IMR-90 (cell line): ENCODE measurements at regions not wholly inside any gene's neighbourhood (a gene's known extent, or its start where the extent isn't known, plus 50 kb on each side); places are given as distances from the start of the nearest gene placed in this dataset.

ENCODE experiments used
- ATAC-seq: fragments of 200-7000 bp; cut with Tn5 transposase; 2 replicates; pipeline ENCODE4 v1.9.1; 2020; ENCODE audit warnings: low read depth, mild to moderate bottlenecking, moderate library complexity
- BruUV-seq: library from RNA; stranded (reverse); fragments of 400-500 nt; replicated peaks from 2 replicates; lab custom pipeline; 2021; lab: Mats Ljungman, UMichigan
- CTCF ChIA-PET: fragments of 300-600 bp; formaldehyde crosslinking; extraction: SDS; loops from one replicate; lab custom pipeline; 2021; ENCODE audit warnings: antibody characterized with exemption; lab: Yijun Ruan, JAX
- POLR2A ChIA-PET: fragments of 300-600 bp; sonication (Branson Sonifier 250); formaldehyde crosslinking; loops from one replicate; lab custom pipeline; 2022; ENCODE audit warnings: antibody characterized with exemption; ENCODE audit not compliant: unreplicated experiment; lab: Charles Lee
- DNase-seq: peaks from one replicate; pipeline ENCODE4 v3.0.0; 2013
- H2AFZ ChIP-seq: replicated peaks from 2 replicates; pipeline ENCODE3; 2013; ENCODE audit warnings: low read length, mild to moderate bottlenecking; ENCODE audit not compliant: poor library complexity
- H2AK5ac ChIP-seq: 2 replicates; pipeline ENCODE4 v1.6.1; 2013; ENCODE audit warnings: low read depth, low read length, inconsistent platforms
- H2AK9ac ChIP-seq: replicated peaks from 2 replicates; pipeline ENCODE3; 2013; ENCODE audit warnings: mild to moderate bottlenecking, low read depth, low read length, moderate library complexity; ENCODE audit not compliant: poor library complexity
- H2BK120ac ChIP-seq: 2 replicates; pipeline ENCODE4 v1.6.1; 2013; ENCODE audit warnings: low read depth, low read length, inconsistent platforms
- H2BK15ac ChIP-seq: 3 replicates; pipeline ENCODE4 v1.6.1; 2013; ENCODE audit warnings: low read depth, low read length, inconsistent platforms
- H2BK20ac ChIP-seq: 2 replicates; pipeline ENCODE4 v1.6.1; 2013; ENCODE audit warnings: low read depth, mild to moderate bottlenecking, inconsistent platforms, low read length, moderate library complexity
- H2BK5ac ChIP-seq: 2 replicates; pipeline ENCODE4 v1.6.1; 2013; ENCODE audit warnings: mild to moderate bottlenecking, low read depth, low read length, inconsistent platforms; ENCODE audit not compliant: poor library complexity, severe bottlenecking
- H3K14ac ChIP-seq: replicated peaks from 2 replicates; pipeline ENCODE4 v1.6.1; 2013; ENCODE audit warnings: low read depth, low read length, inconsistent platforms
- H3K18ac ChIP-seq: 2 replicates; pipeline ENCODE4 v1.6.1; 2013; ENCODE audit warnings: low read depth, low read length, control low read depth
- H3K23ac ChIP-seq: 2 replicates; pipeline ENCODE4 v1.6.1; 2013; ENCODE audit warnings: low read depth, low read length, inconsistent platforms
- H3K27ac ChIP-seq: 2 replicates; pipeline ENCODE4 v1.5.1; 2013; ENCODE audit warnings: mild to moderate bottlenecking, control low read depth, low read length; ENCODE audit not compliant: insufficient read depth
- H3K27me3 ChIP-seq: 2 replicates; pipeline ENCODE4 v1.6.1; 2013; ENCODE audit warnings: low read length; ENCODE audit not compliant: control insufficient read depth, insufficient read depth
- H3K36me3 ChIP-seq: 2 replicates; pipeline ENCODE4 v1.6.1; 2013; ENCODE audit warnings: low read length, mixed read lengths; ENCODE audit not compliant: control insufficient read depth, insufficient read depth
- H3K4ac ChIP-seq: 2 replicates; pipeline ENCODE4 v1.6.1; 2013; ENCODE audit warnings: low read depth, low read length, inconsistent platforms
- H3K4me1 ChIP-seq: 2 replicates; pipeline ENCODE4 v1.6.1; 2013; ENCODE audit warnings: low read length, mixed read lengths; ENCODE audit not compliant: control insufficient read depth, insufficient read depth
- H3K4me2 ChIP-seq: 2 replicates; pipeline ENCODE4 v1.6.1; 2013; ENCODE audit warnings: low read depth, mild to moderate bottlenecking, control low read depth, low read length, moderate library complexity
- H3K4me3 ChIP-seq: 2 replicates; pipeline ENCODE4 v1.5.1; 2013; ENCODE audit warnings: low read depth, mild to moderate bottlenecking, control low read depth, low read length, moderate library complexity; ENCODE audit not compliant: insufficient read depth
- H3K56ac ChIP-seq: 2 replicates; pipeline ENCODE4 v1.6.1; 2013; ENCODE audit warnings: low read length, inconsistent platforms; ENCODE audit not compliant: insufficient read depth; ENCODE audit errors: extremely low read depth
- H3K79me1 ChIP-seq, 2 experiments: 2 replicates each; pipeline ENCODE4 v1.6.1; 2013; ENCODE audit warnings: low read length in 2 of 2, inconsistent platforms in 1 of 2, low read depth in 1 of 2
- H3K9ac ChIP-seq: 2 replicates; pipeline ENCODE4 v1.6.1; 2013; ENCODE audit warnings: low read depth, low read length, control low read depth
- H3K9me1 ChIP-seq: 2 replicates; pipeline ENCODE4 v1.6.1; 2013; ENCODE audit warnings: low read length, inconsistent platforms; ENCODE audit not compliant: insufficient read depth
- H3K9me3 ChIP-seq: 2 replicates; pipeline ENCODE4 v1.6.1; 2013; ENCODE audit warnings: low read length; ENCODE audit not compliant: control insufficient read depth, insufficient read depth
- H4K20me1 ChIP-seq: 2 replicates; pipeline ENCODE4 v1.6.1; 2013; ENCODE audit warnings: low read length, inconsistent platforms; ENCODE audit not compliant: insufficient read depth
- H4K5ac ChIP-seq: 2 replicates; pipeline ENCODE4 v1.6.1; 2013; ENCODE audit warnings: mild to moderate bottlenecking, low read depth, low read length, control low read depth
- H4K8ac ChIP-seq, 2 experiments: 2 replicates each; pipeline ENCODE4 v1.6.1; 2013; ENCODE audit warnings: low read depth in 2 of 2, low read length in 2 of 2, control low read depth in 1 of 2, inconsistent platforms in 1 of 2
- H4K91ac ChIP-seq: 2 replicates; pipeline ENCODE4 v1.6.1; 2013; ENCODE audit warnings: low read depth, low read length, inconsistent platforms; ENCODE audit not compliant: insufficient read depth
- CHD1 ChIP-seq: IDR thresholded peaks from 2 replicates; pipeline ENCODE4 v1.6.1; 2012; ENCODE audit warnings: low read depth, low read length, improper control_type of control experiment
- RCOR1 ChIP-seq: IDR thresholded peaks from 2 replicates; pipeline ENCODE4 v1.6.1; 2012; ENCODE audit warnings: mild to moderate bottlenecking, low read length, improper control_type of control experiment; ENCODE audit not compliant: insufficient replicate concordance
- WGBS, 2 experiments: methylation state at CpG; one replicate each; pipeline versions ENCODE4 v1.1.5 to v1.1.7; 2013; ENCODE audit warnings: missing lambda C conversion rate in 2 of 2; ENCODE audit not compliant: insufficient read length in 1 of 2; ENCODE audit errors: extremely low coverage in 2 of 2; 5-methylcytosine and 5-hydroxymethylcytosine counted together
- dilution Hi-C: fragments of 300-500 bp; cut with HindIII; formaldehyde crosslinking; loops from one replicate; pipeline ENCODE4 v1.14.3; 2018; ENCODE audit warnings: low sequenced_read_pairs; ENCODE audit not compliant: unreplicated experiment
- in situ Hi-C: fragments of 300-500 bp; cut with MboI; formaldehyde crosslinking; loops from 3 replicates; pipeline ENCODE4 v1.14.3; 2019; ENCODE audit warnings: low sequenced_read_pairs, inconsistent platforms, mixed read lengths
- intact Hi-C: fragments of 100-400 bp; cut with micrococcal nuclease; formaldehyde crosslinking; loops from 2 replicates; pipeline ENCODE4 v1.10.0; 2022

DNA sequence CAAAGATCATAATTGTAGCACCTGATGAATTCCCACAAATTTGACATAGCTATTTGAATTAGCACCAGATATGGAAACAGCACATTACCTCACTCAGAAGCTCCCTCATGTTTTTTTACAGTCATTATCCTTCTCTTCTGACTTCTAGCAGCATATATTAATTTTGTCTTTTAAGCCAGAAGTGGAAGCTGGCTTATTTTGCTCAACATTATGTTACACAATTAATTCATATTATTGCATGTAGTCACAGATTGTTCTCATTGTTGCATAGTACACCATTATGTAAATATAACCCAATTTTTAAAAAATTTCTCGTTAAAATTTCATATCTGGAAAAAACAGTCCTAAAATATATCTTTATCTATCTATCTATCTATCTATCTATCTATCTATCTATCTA lies 762.3 kb downstream of the TUSC7 start:
- DNase-seq = no peak
- Histone ChIP-seq H2AK5ac (no peak overlapping the region), H3K27ac (no peak overlapping the region), H3K27me3 (no peaks in the 10 kb centered on the region), H2BK20ac (no peak overlapping the region), H3K9ac (no peak overlapping the region), H2AFZ (no peak overlapping the region), H3K36me3 (no peaks in the 10 kb centered on the region), H3K4ac (no peak overlapping the region), H3K4me2 (no peak overlapping the region), H4K5ac (no peak overlapping the region), H2BK120ac (no peak overlapping the region), H2AK9ac (no peak overlapping the region), H3K18ac (no peak overlapping the region), H3K23ac (no peak overlapping the region), H3K9me3 (no peaks in the 10 kb centered on the region), H3K79me1 (no peaks in the 10 kb centered on the region), H2BK5ac (no peak overlapping the region), H3K56ac (no peak overlapping the region), H3K14ac (no peak overlapping the region), H3K9me1 (no peaks in the 10 kb centered on the region), H4K8ac (no peak overlapping the region), H3K4me3 (no peak overlapping the region), H4K20me1 (no peaks in the 10 kb centered on the region), H2BK15ac (no peak overlapping the region), H4K91ac (no peak overlapping the region), H3K4me1 (no peaks in the 10 kb centered on the region)
- in situ Hi-C loops (no loop called here), intact Hi-C loops (no loop called here), dilution Hi-C loops (no loop called here)
- WGBS, 2 experiments = no CpG with 5 or more reads among the region's 1 CpG
- BruUV-seq = no TSS peak
- ChIA-PET CTCF (interaction anchor here (0.9 kb wide), 1 partner anchor 357 kb away, joined by 3 read pairs; no protein-coding TSS in a partner anchor), POLR2A (no interaction called here)
- ATAC-seq = no peak
- no peak for TF ChIP-seq CHD1
- TF ChIP-seq RCOR1 = no peak
